HG03439 (cell line): ENCODE measurements at regions not wholly inside any gene's neighbourhood (a gene's known extent, or its start where the extent isn't known, plus 50 kb on each side); places are given as distances from the start of the nearest gene placed in this dataset.

Source experiments
- ATAC-seq: cut with Tn5 transposase; IDR thresholded peaks from one replicate; pipeline ENCODE4 v1.9.1; 2021; ENCODE audit warnings: mild to moderate bottlenecking, moderate library complexity; ENCODE audit not compliant: unreplicated experiment

DNA sequence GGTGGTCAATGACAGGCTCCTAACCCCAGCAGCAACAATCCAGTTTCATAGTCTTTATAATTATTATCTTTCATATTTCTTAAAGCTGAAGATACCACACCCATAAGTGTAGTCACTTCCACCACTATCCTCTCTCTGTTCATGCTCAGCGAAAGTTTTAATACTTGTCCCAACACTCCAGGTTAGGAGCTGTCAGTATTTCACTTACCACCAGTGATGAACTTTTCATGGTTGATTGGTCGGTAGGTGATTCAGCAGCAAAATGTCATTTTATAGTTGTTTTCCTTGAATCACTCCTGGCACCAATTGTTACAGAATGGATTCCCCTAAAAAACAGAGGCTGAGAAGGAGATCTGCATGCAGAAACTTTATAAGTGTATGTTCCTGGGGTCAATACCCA, 324.9 kb downstream of the CCDC85A start:
- no peak for ATAC-seq

DNA sequence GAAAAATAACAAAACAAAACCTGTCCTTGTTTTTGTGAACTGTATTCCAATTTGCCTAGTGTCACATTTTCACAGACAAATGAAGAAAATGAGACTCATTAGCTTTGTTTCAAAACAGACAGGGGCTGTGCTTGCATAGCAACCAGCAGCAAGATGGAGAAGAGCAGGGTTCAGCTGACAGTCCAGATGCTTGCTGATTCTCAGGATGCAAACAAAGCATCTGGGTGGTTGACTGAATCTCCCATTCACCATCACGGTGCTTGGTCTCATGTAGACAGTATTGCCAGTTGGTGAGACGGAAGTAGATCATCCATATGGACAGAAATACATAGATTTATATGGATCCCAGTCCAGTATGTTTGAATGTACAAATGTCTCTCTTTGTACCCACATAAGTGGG, 326.8 kb downstream of the CCDC85A start:
- no peak for ATAC-seq

DNA sequence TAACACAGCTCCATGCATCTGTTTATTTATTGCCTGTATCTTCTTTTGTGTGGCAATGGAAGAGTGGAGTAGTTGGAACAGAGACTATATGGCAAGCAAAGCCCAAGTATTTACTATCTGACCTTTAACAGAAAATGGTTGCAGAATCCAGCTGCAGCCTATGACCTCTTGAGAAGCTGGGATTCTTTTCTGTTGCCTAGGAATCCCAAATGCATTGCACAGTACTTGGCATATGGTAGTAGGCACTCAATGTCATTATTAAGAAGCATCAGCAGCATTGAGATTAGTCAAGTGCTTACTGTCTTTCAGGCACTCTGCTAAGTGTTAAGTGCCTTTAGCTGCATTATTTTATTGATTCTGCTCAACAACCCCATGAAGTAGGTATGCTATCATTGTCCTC, 331.6 kb downstream of the CCDC85A start:
- ATAC-seq: no peak

DNA sequence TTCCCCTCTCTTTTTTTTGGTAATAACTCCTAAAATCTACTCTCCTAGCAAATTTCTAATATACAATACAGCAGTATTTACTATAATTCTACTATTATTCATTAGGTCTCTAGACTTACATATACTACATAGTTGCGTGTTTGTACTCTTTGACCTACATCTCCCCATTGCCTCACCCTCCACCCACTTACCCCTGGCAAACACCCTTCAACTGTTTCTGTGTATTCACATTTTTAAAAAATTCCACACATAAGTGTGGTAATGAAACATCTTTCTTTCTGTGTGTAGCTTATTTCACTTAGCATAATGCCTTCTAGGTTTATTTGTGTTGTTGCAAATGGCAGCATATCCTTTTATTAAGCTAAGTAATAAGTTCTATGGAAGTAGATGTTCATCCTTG, 336.0 kb downstream of the CCDC85A start:
- ATAC-seq: no peak

DNA sequence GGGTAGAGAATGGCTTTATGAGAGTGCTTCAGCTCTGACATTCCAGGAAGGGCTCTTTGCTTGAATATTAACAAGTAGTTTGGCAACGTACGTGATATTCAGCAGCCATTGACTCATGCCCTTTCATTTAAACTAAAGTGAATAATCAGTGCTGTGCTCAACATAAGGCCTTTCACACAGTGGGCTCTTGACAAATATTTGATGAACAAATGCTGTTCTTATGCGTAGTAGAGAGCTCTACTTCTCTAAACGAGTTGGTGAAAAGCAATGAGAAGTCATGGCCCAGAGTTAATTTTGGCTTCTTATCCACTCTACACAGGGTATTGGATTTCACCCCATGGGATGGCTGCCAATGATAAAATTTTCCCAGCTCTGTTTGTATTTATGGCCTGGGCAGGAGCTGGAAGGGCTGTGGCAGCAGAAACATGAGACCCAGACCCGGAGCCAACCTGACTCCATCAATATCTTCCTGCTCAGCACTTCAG, 338.9 kb downstream of the CCDC85A start:
- ATAC-seq: no peak

DNA sequence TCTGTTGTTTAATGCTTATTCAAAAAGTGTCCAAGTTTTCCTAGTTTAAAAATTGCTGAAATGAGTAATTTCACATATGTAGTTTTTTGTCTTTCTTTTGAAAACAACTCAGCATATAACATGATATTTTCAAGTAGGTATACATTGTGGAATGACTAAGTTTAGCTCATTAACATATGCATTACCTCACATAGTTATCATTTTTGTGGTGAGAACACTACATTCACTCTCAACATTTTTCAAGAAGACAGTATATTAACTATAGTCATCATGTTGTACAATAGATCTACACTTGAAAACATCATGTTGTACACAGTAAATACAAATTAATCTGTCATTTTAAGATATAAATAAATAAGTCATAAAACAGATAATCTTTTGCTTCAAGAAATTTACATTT, 340.0 kb downstream of the CCDC85A start:
- ATAC-seq: no peak

GRCh38 chr2:56531668-56532420, 348.1 kb downstream of the CCDC85A start:
- ATAC-seq: no peak

GRCh38 chr2:56534321-56534720, 350.5 kb downstream of the CCDC85A start:
- ATAC-seq: no peak

DNA sequence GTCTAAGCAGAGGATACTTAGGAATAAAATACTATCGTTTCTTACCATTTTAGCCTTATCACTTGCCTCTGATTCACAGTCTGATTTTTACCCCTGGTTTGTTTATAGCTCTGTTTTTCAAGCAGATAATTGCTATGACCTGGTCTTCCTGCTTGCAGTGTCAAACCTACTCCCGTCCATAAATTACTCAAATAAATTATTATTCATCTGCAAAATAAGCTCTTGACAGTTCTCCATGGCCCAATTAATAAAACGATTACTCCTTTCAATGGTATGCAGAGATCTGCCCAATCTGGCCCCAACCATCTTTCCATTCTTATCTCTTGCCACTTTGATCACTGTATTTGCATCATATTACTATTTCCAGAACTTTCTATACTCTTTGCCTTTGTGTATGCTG, 354.0 kb downstream of the CCDC85A start:
- ATAC-seq: no peak

DNA sequence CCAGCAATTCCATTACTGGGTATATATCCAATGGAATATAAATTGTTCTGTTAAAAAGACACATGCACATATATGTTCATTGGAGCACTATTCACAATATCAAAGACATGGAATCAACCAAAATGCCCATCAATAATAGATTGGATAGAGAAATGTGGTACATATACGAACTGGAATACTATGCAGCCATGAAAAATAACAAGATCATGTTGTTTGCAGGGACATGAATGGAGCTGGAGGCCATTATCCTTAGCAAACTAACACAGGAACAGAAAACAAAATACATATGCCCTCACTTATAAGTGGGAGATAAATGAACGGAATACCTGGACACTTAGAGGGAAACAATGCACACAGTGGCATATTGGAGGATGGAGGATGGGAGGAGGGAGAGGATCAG, 355.8 kb downstream of the CCDC85A start:
- no peak for ATAC-seq

- ATAC-seq: no peak
Observed at GRCh38 chr2:56540467-56540866, 356.7 kb downstream of the CCDC85A start.

GRCh38 chr2:56540916-56541315, 357.1 kb downstream of the CCDC85A start:
- no peak for ATAC-seq

- ATAC-seq: no peak
Observed at GRCh38 chr2:56542213-56542612, 358.4 kb downstream of the CCDC85A start.

DNA sequence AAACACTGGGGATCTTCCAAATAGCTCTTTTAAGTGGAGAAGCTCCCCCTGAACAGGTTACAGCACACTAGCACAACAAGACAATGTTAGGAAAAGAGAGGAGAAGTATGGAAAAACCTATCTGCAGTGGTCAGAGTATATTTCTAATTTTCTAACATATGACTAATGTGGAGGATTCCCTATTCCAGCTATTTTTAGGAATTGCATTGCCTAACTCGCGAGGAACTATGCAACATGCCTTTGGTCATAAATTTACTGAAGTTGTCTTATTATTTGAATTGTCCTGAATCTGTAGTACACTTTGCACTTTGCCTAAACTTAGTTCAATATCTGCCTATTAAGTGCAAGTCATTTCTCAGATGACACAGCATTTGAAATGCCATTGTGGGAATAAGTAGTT, 381.4 kb downstream of the CCDC85A start:
- no peak for ATAC-seq

DNA sequence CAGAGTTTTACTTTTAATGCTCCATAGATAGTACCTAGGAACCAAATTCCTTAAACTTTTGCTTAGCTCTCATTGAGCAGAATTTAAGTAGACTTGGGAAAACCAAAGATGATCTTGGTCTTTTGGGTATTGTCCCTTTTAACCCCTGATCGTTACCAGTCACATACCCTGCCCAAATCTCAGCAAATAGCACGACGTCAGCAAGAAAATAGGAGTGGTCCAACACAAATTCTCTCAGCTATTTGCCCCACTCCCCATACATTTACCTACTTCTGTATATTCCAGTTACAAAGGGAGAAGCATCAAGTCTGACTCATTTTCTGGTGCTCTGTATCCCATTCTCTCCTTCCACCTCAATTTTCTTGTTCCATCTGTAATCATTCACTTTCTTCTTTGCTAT, 387.3 kb downstream of the CCDC85A start:
- no peak for ATAC-seq

- no peak for ATAC-seq
Observed at GRCh38 chr2:56576001-56576400, 392.2 kb downstream of the CCDC85A start.

DNA sequence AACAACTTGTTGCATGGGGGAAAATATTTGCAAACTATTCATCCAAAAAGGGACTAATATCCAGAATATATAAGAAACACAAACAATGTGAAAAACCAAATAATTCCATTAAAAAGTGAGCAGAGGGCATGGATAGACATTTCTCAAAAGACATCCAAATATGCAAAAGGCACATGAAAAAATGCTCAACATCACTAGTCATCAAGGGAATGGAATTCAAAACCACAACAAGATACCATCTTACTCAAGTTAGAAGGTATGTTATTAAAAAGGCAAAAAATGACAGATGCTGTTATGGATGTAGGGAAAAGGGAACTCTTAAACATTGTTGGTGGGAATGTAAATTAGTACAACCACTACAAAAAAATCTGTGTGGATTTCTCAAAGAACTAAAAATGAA, 396.5 kb downstream of the CCDC85A start:
- no peak for ATAC-seq

- ATAC-seq: no peak
Observed at GRCh38 chr2:56582570-56582969, 398.8 kb downstream of the CCDC85A start.

GRCh38 chr2:56583796-56584315, 400.1 kb downstream of the CCDC85A start:
- ATAC-seq: no peak

DNA sequence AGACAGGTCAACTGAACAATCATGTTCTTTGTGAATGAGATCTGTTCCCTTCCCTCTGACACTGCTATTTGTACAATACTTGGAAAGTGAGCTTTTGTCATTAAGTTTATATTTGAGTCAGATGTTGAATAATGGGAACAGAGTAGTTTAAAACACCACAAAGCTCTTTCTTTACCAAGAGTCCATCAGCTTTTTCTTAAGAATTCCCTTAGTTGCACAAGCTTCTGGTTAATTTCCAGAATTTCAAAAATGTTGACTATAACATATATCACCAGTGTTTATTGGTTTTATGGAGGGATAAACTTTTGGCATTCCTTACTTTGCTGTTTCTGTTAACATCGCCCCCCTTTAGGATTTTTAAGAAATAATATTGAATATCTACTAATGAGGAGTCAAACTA, 403.7 kb downstream of the CCDC85A start:
- ATAC-seq: no peak

GRCh38 chr2:56589194-56589593, 405.4 kb downstream of the CCDC85A start:
- ATAC-seq: no peak

GRCh38 chr2:56589835-56590234, 406.0 kb downstream of the CCDC85A start:
- no peak for ATAC-seq

GRCh38 chr2:56590611-56591010, 406.8 kb downstream of the CCDC85A start:
- ATAC-seq: no peak
